ENCODE measurements at regions not wholly inside any gene's neighbourhood (a gene's known extent, or its start where the extent isn't known, plus 50 kb on each side); places are given as distances from the start of the nearest gene placed in this dataset.

DNA sequence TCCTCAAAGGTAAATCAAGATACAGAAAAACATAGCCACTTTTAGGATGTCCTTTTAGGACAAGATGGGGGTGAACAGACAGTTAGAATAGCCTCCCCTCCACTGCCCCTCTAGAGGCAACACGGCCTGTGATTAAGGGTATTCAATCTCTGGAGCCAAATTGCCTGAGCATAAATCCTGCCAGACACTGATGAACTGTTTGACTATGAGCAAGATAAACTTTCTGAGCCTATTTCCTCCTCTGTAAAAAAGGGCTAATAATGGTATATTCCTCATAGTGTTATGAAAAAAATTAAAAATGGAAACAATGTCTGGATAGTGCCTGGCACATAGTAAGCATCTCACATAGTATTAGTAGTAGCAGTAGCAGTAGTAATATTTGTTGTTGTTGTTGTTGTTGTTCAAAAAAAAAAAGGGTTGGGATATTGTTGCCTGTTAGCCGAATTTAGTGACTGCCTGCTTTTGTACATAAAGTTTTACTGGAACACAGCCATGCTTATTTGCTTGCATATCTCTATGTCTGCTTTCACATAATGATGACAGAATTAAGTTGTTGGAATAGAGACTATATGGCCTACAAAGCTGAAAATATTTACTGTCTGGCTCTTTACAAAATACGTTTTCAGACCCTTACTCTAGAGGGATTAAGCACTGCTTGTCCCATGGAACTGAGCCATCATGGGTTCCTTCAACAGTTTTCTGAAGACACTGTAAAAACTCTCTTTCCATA is 536.3 kb downstream of the TLE4 start:
- Histone ChIP-seq H4K20me1 (ENCODE audit: insufficient read depth, poor library complexity, severe bottlenecking) (no peaks in the 10 kb centered on the region), H3K4me1 (ENCODE audit: insufficient read depth) (no peaks in the 10 kb centered on the region), H3K27ac (no peak overlapping the region), H2AFZ (no peak overlapping the region), H3K4me2 (no peak overlapping the region), H3K9me2 (replicated peaks; ENCODE audit: insufficient read depth) (no peaks in the 10 kb centered on the region), H3K36me3 (replicated peaks; ENCODE audit: insufficient read depth, low read depth) (no peaks in the 10 kb centered on the region), H3K27me3 (no peaks in the 10 kb centered on the region), H3K79me2 (no peaks in the 10 kb centered on the region), H3K9me3 (ENCODE audit: low read depth) (peaks cover 4% of the 10 kb centered on the region), H3K4me3 (no peak overlapping the region)
- no peak for TF ChIP-seq EZH2 (IDR thresholded peaks at IDR 0.05; ENCODE audit: borderline replicate concordance)
- TF ChIP-seq, protein P1, sequence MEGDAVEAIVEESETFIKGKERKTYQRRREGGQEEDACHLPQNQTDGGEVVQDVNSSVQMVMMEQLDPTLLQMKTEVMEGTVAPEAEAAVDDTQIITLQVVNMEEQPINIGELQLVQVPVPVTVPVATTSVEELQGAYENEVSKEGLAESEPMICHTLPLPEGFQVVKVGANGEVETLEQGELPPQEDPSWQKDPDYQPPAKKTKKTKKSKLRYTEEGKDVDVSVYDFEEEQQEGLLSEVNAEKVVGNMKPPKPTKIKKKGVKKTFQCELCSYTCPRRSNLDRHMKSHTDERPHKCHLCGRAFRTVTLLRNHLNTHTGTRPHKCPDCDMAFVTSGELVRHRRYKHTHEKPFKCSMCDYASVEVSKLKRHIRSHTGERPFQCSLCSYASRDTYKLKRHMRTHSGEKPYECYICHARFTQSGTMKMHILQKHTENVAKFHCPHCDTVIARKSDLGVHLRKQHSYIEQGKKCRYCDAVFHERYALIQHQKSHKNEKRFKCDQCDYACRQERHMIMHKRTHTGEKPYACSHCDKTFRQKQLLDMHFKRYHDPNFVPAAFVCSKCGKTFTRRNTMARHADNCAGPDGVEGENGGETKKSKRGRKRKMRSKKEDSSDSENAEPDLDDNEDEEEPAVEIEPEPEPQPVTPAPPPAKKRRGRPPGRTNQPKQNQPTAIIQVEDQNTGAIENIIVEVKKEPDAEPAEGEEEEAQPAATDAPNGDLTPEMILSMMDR (IDR thresholded peaks at IDR 0.05; ENCODE audit: poor library complexity): no peak
- TF ChIP-seq EZH2phosphoT487 (IDR thresholded peaks at IDR 0.05; ENCODE audit: low read depth, severe bottlenecking, unreplicated experiment): no peak
- 52% methylated on average over 3 of the region's 3 CpGs for WGBS (ENCODE audit: low lambda C conversion rate, missing lambda C conversion rate)
- no peak for DNase-seq (ENCODE audit: low spot score)

DNA sequence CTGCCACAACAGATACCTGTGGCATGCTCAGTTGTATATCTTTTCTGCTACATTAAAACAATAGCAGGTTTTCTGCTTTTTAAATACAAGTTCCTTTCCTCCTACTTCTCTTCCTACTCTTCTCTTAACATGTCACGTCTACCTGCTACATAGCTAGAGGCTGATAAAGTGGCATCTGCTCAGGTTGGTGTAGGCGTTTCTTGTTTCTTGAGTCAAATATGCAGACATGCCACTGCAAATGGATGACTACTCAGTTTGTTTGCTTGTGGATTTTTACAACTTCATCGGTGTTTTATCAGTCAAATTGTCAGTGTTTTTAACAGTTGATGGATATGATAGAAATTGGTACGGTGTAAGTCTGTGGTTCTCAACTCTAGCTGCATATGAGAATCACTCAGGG is 525.7 kb downstream of the TLE4 start:
- WGBS (ENCODE audit: low lambda C conversion rate, missing lambda C conversion rate): 71% methylated on average over 4 of the region's 4 CpGs
- TF ChIP-seq EZH2phosphoT487 (IDR thresholded peaks at IDR 0.05; ENCODE audit: low read depth, severe bottlenecking, unreplicated experiment): no peak
- TF ChIP-seq, protein P1 (IDR thresholded peaks at IDR 0.05; ENCODE audit: poor library complexity): no peak
- TF ChIP-seq EZH2 (IDR thresholded peaks at IDR 0.05; ENCODE audit: borderline replicate concordance): no peak
- no peaks in the 10 kb centered on the region for H3K36me3 ChIP-seq (replicated peaks; ENCODE audit: insufficient read depth, low read depth)
- no peaks in the 10 kb centered on the region for H3K9me2 ChIP-seq (replicated peaks; ENCODE audit: insufficient read depth)
- no peak overlapping the region for H3K4me3 ChIP-seq
- H3K27ac ChIP-seq: no peak overlapping the region
- no peak overlapping the region for H2AFZ ChIP-seq
- no peaks in the 10 kb centered on the region for H4K20me1 ChIP-seq (ENCODE audit: insufficient read depth, poor library complexity, severe bottlenecking)
- H3K9me3 ChIP-seq (ENCODE audit: low read depth): no peaks in the 10 kb centered on the region
- no peaks in the 10 kb centered on the region for H3K27me3 ChIP-seq
- H3K4me1 ChIP-seq (ENCODE audit: insufficient read depth): no peaks in the 10 kb centered on the region
- no peak overlapping the region for H3K4me2 ChIP-seq
- DNase-seq (ENCODE audit: low spot score): no peak
- H3K79me2 ChIP-seq: no peaks in the 10 kb centered on the region

DNA sequence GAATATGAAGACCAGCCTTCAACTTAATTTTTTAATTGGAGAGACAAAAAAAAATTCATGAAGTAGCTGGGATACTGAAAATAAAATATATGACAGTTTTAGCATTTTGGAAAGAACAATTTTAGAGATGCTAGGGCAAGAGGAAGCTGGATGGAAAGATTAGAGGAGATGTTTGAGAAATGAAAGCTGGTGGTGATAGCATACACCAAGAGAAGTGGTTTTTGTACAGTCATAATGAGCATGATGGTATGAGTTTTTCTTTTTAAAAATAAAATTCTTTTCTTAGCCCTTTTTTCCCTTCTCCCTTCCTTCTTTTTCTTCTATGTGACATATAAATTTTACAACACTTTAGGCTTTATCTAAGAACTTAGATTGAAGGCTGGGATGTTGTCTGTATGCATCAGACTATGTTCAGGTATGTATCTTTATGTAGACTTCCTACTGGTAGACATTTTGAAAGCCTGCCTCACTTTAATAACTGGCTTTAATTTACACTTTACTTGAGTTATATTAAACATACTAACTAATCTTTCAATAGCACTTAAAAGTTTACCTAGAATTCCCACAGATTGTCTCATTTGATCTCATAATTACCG is 522.5 kb downstream of the TLE4 start:
- 95% methylated on average over 1 of the region's 1 CpG for WGBS (ENCODE audit: low lambda C conversion rate, missing lambda C conversion rate)
- no peak for DNase-seq (ENCODE audit: low spot score)
- no peaks in the 10 kb centered on the region for H3K79me2 ChIP-seq
- TF ChIP-seq, protein P1 (IDR thresholded peaks at IDR 0.05; ENCODE audit: poor library complexity): no peak
- TF ChIP-seq EZH2 (IDR thresholded peaks at IDR 0.05; ENCODE audit: borderline replicate concordance): no peak
- no peak for TF ChIP-seq EZH2phosphoT487 (IDR thresholded peaks at IDR 0.05; ENCODE audit: low read depth, severe bottlenecking, unreplicated experiment)
- no peak overlapping the region for H3K4me2 ChIP-seq
- no peak overlapping the region for H3K27ac ChIP-seq
- H3K36me3 ChIP-seq (replicated peaks; ENCODE audit: insufficient read depth, low read depth): no peaks in the 10 kb centered on the region
- no peaks in the 10 kb centered on the region for H4K20me1 ChIP-seq (ENCODE audit: insufficient read depth, poor library complexity, severe bottlenecking)
- no peak overlapping the region for H2AFZ ChIP-seq
- H3K4me1 ChIP-seq (ENCODE audit: insufficient read depth): no peaks in the 10 kb centered on the region
- H3K27me3 ChIP-seq: no peaks in the 10 kb centered on the region
- H3K9me2 ChIP-seq (replicated peaks; ENCODE audit: insufficient read depth): no peaks in the 10 kb centered on the region
- H3K9me3 ChIP-seq (ENCODE audit: low read depth): no peaks in the 10 kb centered on the region
- H3K4me3 ChIP-seq: no peak overlapping the region

Measured in hepatocyte (in vitro differentiated cells).